ENCODE measurements at regions not wholly inside any gene's neighbourhood (a gene's known extent, or its start where the extent isn't known, plus 50 kb on each side); places are given as distances from the start of the nearest gene placed in this dataset.

DNA sequence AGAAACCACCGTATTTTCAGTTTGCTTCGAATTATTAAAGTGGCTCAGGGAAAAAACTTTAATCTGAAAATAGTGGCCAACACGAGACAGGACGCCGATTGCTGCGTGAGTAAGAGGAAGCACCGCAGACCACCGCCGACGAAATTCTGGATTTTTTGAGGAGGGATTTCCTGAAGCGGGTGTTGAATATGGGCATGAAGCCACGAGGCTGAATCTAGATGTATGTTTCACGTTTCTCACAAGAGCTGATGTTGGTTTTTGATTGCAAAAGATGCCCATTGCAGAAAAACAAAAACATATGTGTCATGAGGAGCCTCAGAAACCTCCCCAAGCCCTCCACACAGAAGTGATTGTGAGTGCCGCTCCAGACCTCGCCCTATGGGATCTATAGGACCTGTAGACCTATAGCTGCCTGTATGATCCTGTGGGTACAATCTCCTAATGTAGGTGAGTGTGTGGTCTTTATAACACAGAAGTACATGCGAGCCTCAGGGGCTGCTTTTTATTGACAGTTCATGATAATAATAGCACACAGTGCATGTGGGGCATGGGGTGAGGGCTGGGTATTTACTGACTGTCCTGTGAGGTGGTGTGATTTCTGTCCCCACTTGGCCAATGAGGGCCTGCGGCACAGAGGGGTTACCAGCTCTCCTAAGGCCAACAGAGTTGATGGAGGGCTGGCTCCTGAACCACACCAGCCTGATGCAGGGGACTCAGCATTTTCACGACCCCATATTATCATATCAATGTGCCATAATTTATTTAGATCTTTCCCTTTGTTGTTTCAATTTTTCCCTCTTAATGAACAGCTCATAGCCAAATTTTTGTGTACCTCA is 243.9 kb downstream of the DLL1 start:
- TF ChIP-seq, protein P1, sequence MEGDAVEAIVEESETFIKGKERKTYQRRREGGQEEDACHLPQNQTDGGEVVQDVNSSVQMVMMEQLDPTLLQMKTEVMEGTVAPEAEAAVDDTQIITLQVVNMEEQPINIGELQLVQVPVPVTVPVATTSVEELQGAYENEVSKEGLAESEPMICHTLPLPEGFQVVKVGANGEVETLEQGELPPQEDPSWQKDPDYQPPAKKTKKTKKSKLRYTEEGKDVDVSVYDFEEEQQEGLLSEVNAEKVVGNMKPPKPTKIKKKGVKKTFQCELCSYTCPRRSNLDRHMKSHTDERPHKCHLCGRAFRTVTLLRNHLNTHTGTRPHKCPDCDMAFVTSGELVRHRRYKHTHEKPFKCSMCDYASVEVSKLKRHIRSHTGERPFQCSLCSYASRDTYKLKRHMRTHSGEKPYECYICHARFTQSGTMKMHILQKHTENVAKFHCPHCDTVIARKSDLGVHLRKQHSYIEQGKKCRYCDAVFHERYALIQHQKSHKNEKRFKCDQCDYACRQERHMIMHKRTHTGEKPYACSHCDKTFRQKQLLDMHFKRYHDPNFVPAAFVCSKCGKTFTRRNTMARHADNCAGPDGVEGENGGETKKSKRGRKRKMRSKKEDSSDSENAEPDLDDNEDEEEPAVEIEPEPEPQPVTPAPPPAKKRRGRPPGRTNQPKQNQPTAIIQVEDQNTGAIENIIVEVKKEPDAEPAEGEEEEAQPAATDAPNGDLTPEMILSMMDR (IDR thresholded peaks at IDR 0.05): no peak
- TF ChIP-seq POLR2A (IDR thresholded peaks at IDR 0.05): no peak
- no peaks in the 10 kb centered on the region for H3K9me3 ChIP-seq
- no peak overlapping the region for H3K4me3 ChIP-seq
- peaks cover 7% of the 10 kb centered on the region for H3K4me1 ChIP-seq
- DNase-seq: no peak
- intact Hi-C loops (cut with DNase I; ENCODE audit: low total_unique reads): no loop called here
- H3K27ac ChIP-seq: no peak overlapping the region
- no peaks in the 10 kb centered on the region for H3K36me3 ChIP-seq (ENCODE audit: low read depth, missing control alignments)
- no peaks in the 10 kb centered on the region for H3K27me3 ChIP-seq
- 77 to 88% methylated on average over 18 of the region's 18 CpGs for WGBS, 2 donors

DNA sequence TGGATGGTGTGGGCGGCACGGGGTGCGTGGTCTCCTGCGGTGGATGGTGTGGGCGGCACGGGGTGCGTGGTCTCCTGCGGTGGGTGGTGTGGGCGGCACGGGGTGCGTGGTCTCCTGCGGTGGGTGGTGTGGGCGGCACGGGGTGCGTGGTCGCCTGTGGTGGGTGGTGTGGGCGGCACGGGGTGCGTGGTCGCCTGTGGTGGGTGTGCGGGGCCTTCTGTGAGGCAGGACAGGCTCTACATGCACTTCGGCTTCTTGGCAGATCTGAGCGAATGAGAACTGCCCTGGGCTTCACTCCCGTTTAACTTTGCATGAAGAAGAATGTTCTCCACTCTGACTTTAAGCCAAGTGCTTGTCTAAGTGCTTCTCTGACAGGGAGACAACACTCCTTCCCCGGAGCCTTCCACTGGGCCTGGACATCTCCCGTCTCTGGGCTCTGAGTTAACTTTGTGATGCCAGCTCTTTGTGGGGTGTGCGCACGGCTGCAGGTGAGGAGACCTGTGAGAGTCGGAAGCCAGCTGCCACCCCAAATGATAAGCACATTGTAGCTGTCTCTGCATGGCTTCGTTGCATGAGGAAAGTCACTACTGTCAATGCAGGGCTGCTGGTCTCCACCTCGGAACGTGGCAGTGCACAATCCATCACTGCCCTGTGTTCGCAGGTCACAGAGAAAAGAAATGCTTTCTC is 244.8 kb downstream of the DLL1 start:
- peaks cover 7% of the 10 kb centered on the region for H3K4me1 ChIP-seq
- WGBS, 2 donors: 81 to 83% methylated on average over 29 to 33 of the region's 33 CpGs
- no peaks in the 10 kb centered on the region for H3K36me3 ChIP-seq (ENCODE audit: low read depth, missing control alignments)
- no peak overlapping the region for H3K4me3 ChIP-seq
- H3K27me3 ChIP-seq: no peaks in the 10 kb centered on the region
- no peak for TF ChIP-seq POLR2A (IDR thresholded peaks at IDR 0.05)
- TF ChIP-seq, protein P1 (IDR thresholded peaks at IDR 0.05): no peak
- H3K27ac ChIP-seq: no peak overlapping the region
- H3K9me3 ChIP-seq: no peaks in the 10 kb centered on the region
- intact Hi-C loops (cut with DNase I; ENCODE audit: low total_unique reads): no loop called here
- DNase-seq: no peak

DNA sequence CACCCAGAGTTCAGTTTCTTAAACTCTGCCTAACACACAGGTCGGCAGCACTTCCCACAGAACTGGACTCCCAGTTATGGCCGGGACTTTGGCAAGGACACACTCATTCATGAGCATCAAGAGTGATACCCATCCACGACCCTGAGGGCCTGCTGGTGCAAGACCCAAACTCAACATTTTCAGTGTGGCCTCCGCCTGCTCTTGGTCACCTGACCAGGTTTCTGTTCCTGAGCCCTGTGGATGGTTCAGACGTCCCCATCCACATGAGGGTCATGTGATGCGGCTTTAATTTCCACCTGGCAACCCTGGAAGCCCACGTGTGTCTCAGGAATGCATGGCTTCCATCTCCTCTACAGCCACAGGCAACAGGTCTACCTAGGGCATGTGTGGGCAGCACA is 245.3 kb downstream of the DLL1 start:
- Histone ChIP-seq H3K27ac (no peak overlapping the region), H3K9me3 (no peaks in the 10 kb centered on the region), H3K36me3 (ENCODE audit: low read depth, missing control alignments) (no peaks in the 10 kb centered on the region), H3K4me3 (no peak overlapping the region), H3K4me1 (peaks cover 7% of the 10 kb centered on the region), H3K27me3 (no peaks in the 10 kb centered on the region)
- no peak for DNase-seq
- TF ChIP-seq, protein P1 (IDR thresholded peaks at IDR 0.05): no peak
- TF ChIP-seq POLR2A (IDR thresholded peaks at IDR 0.05): no peak
- 86 to 94% methylated on average over 7 of the region's 7 CpGs for WGBS, 2 donors
- intact Hi-C loops (cut with DNase I; ENCODE audit: low total_unique reads): no loop called here

DNA sequence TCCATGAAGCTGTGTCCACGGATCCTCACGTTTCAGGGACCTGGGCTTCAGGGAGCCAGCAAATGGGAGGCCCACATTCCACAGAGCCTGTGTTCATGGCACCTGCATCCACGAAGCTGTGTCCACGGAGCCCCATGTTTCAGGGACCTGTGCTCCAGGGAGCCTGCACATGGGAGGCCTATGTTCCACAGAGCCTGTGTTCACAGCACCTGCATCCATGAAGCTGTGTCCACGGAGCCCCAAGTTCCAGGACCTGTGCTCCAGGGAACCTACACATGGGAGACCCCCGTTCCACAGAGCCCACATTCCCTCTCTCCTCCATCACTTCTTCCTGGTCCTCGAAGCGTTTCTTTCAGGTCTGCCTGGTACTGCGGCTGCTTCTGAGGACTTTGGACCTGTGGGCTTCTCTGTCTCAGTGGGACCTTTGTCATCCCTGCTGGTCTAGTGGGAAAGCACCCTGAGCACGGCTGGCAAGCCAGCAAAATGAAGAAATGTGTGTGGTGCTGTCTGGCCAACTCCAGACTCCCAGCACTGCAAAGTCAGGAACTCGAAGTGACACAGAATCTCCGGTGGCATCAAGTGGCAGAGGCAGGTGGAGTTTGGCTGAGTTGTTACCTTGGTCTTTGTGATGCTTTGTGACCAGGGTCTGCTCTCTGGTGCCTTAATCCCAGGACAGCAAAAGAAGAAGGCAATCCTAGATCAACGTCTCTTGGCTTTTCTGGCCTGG is 245.9 kb downstream of the DLL1 start:
- intact Hi-C loops (cut with DNase I; ENCODE audit: low total_unique reads): no loop called here
- Histone ChIP-seq H3K4me1 (peaks cover 2% of the 10 kb centered on the region), H3K27ac (no peak overlapping the region), H3K27me3 (no peaks in the 10 kb centered on the region), H3K9me3 (no peaks in the 10 kb centered on the region), H3K36me3 (ENCODE audit: low read depth, missing control alignments) (no peaks in the 10 kb centered on the region), H3K4me3 (no peak overlapping the region)
- 89 to 93% methylated on average over 12 to 13 of the region's 13 CpGs for WGBS, 2 donors
- no peak for DNase-seq
- TF ChIP-seq, protein P1 (IDR thresholded peaks at IDR 0.05): no peak
- TF ChIP-seq POLR2A (IDR thresholded peaks at IDR 0.05): no peak

Measured in testis (tissue), 2 donors.